ENCODE measurements at regions not wholly inside any gene's neighbourhood (a gene's known extent, or its start where the extent isn't known, plus 50 kb on each side); places are given as distances from the start of the nearest gene placed in this dataset.

- DNase-seq (ENCODE audit: low read depth) = no peak
Measured at GRCh38 chr3:18883571-18883970, 264.7 kb upstream of the KCNH8 start.

GRCh38 chr3:18880691-18881090, 267.6 kb upstream of the KCNH8 start:
- DNase-seq (ENCODE audit: low read depth) = no peak

- no peak for DNase-seq (ENCODE audit: low read depth)
Measured at GRCh38 chr3:18872466-18872865, 275.8 kb upstream of the KCNH8 start.

- DNase-seq (ENCODE audit: low read depth) = no peak
Measured at GRCh38 chr3:18870642-18871041, 277.7 kb upstream of the KCNH8 start.

GRCh38 chr3:18870074-18870640, 278.2 kb upstream of the KCNH8 start:
- no peak for DNase-seq (ENCODE audit: low read depth)

- DNase-seq (ENCODE audit: low read depth) = no peak
Measured at GRCh38 chr3:18868911-18869689, 279.2 kb upstream of the KCNH8 start.

- no peak for DNase-seq (ENCODE audit: low read depth)
Measured at GRCh38 chr3:18866899-18867298, 281.4 kb upstream of the KCNH8 start.

GRCh38 chr3:18864933-18865731, 283.2 kb upstream of the KCNH8 start:
- DNase-seq (ENCODE audit: low read depth) = no peak

- no peak for DNase-seq (ENCODE audit: low read depth)
Measured at GRCh38 chr3:18862077-18862476, 286.2 kb upstream of the KCNH8 start.

- no peak for DNase-seq (ENCODE audit: low read depth)
Measured at GRCh38 chr3:18861137-18861536, 287.2 kb upstream of the KCNH8 start.

- DNase-seq (ENCODE audit: low read depth) = no peak
Measured at GRCh38 chr3:18853269-18853668, 295.0 kb upstream of the KCNH8 start.

- DNase-seq (ENCODE audit: low read depth) = no peak
Measured at GRCh38 chr3:18847583-18848197, 300.6 kb upstream of the KCNH8 start.

GRCh38 chr3:18843983-18844382, 304.3 kb upstream of the KCNH8 start:
- DNase-seq (ENCODE audit: low read depth) = no peak

GRCh38 chr3:18843188-18843587, 305.1 kb upstream of the KCNH8 start:
- no peak for DNase-seq (ENCODE audit: low read depth)

- DNase-seq (ENCODE audit: low read depth) = no peak
Measured at GRCh38 chr3:18841422-18842343, 306.6 kb upstream of the KCNH8 start.

GRCh38 chr3:18840535-18841137, 307.7 kb upstream of the KCNH8 start:
- DNase-seq (ENCODE audit: low read depth) = no peak

- DNase-seq (ENCODE audit: low read depth) = no peak
Measured at GRCh38 chr3:18838758-18839157, 309.6 kb upstream of the KCNH8 start.

- no peak for DNase-seq (ENCODE audit: low read depth)
Measured at GRCh38 chr3:18837137-18837755, 311.1 kb upstream of the KCNH8 start.

- DNase-seq (ENCODE audit: low read depth) = no peak
Measured at GRCh38 chr3:18835021-18835420, 313.3 kb upstream of the KCNH8 start.

- DNase-seq (ENCODE audit: low read depth) = no peak
Measured at GRCh38 chr3:18830087-18830486, 318.2 kb upstream of the KCNH8 start.

GRCh38 chr3:18828637-18829036, 319.7 kb upstream of the KCNH8 start:
- DNase-seq (ENCODE audit: low read depth) = no peak

All from stimulated activated CD8-positive, alpha-beta memory T cell treated with anti-CD3 and anti-CD28 coated beads, Interleukin-7, amount 100 ng/mL, for 24 hours (primary cell).